HG02642 (cell line): ENCODE measurements at regions not wholly inside any gene's neighbourhood (a gene's known extent, or its start where the extent isn't known, plus 50 kb on each side); places are given as distances from the start of the nearest gene placed in this dataset.

Source experiments
- ATAC-seq: cut with Tn5 transposase; IDR thresholded peaks from one replicate; pipeline ENCODE4 v1.9.1; 2021; ENCODE audit warnings: mild to moderate bottlenecking; ENCODE audit not compliant: unreplicated experiment, poor library complexity

DNA sequence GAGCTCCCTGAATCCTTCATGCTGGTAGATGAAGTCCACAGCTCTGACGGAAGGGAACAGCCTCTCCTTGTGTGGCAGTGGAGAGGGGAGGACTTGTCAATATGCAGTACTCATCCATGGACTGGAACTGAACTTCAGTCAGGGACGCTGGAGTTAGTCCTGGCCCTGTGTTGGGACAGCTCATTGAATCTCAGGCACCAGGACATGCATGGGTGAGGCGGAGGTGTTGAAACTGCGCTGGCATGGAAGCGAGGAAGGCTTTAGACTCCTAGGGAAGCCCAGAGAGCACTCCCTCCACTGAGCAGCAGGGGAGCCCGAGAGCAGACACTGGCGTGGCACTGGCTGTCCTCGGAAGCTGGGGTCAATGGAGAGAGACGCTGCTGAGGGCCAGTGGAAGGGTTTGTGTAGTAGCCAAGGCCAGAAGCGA lies 161.3 kb upstream of the GGTLC1 start:
- ATAC-seq, result no peak

DNA sequence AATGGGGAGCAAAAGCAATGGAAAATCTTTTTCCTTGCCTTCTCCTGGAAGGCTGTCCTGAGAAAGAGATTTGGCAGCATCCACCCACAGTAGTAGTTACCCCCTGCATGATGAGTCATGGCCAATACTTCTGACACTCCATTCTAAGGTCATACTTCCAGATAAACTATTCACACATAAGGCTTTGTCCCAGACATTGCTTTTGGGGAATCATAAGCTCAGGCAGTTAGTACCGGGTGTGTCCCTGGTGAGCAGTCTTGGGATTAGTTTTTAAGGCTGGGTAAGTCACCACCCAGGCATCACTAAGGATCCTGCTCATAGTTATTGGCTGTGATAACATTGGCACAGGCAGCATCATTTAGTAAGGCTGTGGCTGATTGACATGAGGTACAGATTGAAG lies 160.6 kb upstream of the GGTLC1 start:
- no peak for ATAC-seq

- no peak for ATAC-seq
These were observed 159.8 kb upstream of the GGTLC1 start for GRCh38 chr20:24148372-24148771.

DNA sequence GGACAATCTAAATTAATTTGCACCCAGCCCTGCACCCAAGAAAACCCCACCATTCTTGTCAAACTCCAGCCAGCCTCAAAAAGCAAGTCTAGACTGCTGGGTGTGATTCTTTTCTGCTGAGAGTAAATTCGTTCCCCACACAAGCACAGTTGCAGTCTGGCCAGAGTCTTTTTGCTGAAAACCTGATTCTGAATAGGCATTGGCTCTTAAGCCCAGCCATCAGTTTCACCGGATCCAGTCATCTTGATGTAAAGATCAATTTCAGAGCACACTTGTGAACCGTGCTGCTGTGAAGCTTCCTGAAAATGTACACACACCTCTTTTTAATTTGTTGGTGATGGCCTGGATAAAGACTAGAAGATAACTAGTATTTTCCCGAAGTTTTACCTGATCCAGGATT lies 159.4 kb upstream of the GGTLC1 start:
- no peak for ATAC-seq

GRCh38 chr20:24147479-24147878 lies 158.9 kb upstream of the GGTLC1 start:
- no peak for ATAC-seq

GRCh38 chr20:24146231-24146634 lies 157.7 kb upstream of the GGTLC1 start:
- ATAC-seq, result no peak

- no peak for ATAC-seq
These were observed 155.8 kb upstream of the GGTLC1 start for GRCh38 chr20:24144371-24144770.

DNA sequence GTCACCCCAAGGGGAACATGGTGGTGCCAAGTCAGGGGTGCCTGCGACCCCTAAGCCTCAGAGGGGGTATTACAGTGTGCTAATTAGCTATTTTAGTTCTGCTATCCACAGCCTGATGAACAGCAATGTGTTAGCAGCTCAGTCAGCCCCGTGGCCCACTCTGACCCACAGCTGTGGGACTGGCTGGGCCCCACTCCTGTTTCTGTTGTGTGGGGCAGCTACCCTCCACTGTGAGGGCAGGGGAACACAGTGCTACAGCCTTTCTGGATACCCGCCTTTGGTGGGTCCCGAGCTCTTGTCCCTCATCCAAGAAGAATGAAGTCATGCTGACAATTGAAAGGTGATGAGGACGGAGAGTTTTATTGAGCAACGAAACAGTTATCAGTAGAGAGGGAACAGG lies 152.5 kb upstream of the GGTLC1 start:
- no peak for ATAC-seq

- ATAC-seq, result no peak
These were observed 151.3 kb upstream of the GGTLC1 start for GRCh38 chr20:24139846-24140245.

GRCh38 chr20:24138951-24139350 lies 150.4 kb upstream of the GGTLC1 start:
- no peak for ATAC-seq

GRCh38 chr20:24138196-24138857 lies 149.7 kb upstream of the GGTLC1 start:
- no peak for ATAC-seq

GRCh38 chr20:24136659-24137246 lies 148.2 kb upstream of the GGTLC1 start:
- ATAC-seq, result no peak

DNA sequence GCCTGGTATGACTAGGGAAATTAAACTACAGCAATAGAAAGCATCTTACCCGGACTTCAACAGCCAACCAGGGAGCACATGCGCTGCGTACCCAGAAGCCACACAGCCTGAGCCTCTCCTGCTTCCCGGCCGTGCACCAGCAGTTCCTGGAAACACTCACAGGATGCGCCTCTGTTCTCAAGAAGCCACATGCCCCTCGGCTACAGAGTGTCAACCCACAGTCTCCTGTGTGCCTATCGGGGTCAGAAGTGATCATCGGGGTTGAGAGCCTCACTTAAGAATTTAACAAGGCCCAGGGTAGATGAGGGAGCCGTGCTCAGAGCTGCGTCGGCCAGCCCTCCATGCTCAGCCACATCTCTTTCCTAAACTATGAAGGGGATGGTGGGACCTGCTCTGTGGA lies 147.2 kb upstream of the GGTLC1 start:
- no peak for ATAC-seq

GRCh38 chr20:24134930-24135329 lies 146.4 kb upstream of the GGTLC1 start:
- no peak for ATAC-seq

- ATAC-seq, result no peak
These were observed 145.7 kb upstream of the GGTLC1 start for GRCh38 chr20:24134284-24134683.

- no peak for ATAC-seq
These were observed 143.7 kb upstream of the GGTLC1 start for GRCh38 chr20:24132246-24132645.

GRCh38 chr20:24131684-24132083 lies 143.1 kb upstream of the GGTLC1 start:
- no peak for ATAC-seq

GRCh38 chr20:24131281-24131680 lies 142.7 kb upstream of the GGTLC1 start:
- ATAC-seq, result no peak

DNA sequence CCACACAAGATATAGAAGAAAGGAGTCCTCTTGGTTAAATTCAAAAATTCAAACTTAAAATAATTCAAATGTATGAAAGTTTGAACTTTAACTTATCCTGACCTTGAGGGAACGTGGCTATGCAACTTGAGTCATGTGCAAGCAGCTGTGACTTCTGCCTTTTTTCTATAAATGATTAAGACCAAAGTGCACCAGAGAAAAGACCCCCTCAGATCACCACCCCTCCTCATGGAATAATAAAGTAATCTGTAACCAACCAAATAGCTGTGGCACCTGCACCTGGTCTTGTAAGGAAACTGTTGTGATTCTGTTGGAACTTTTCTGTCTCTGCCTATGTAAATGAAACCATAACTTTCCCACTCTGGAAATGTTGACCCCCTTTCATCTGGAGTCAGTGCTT lies 141.1 kb upstream of the GGTLC1 start:
- ATAC-seq, result no peak

GRCh38 chr20:24124951-24125650 lies 136.5 kb upstream of the GGTLC1 start:
- no peak for ATAC-seq

GRCh38 chr20:24124003-24124402 lies 135.4 kb upstream of the GGTLC1 start:
- no peak for ATAC-seq
